K562 (cell line): ENCODE measurements at regions not wholly inside any gene's neighbourhood (a gene's known extent, or its start where the extent isn't known, plus 50 kb on each side); places are given as distances from the start of the nearest gene placed in this dataset.

Experiments used
- ETV5 ChIP-seq: sonication (generic); formaldehyde crosslinking; IDR thresholded peaks from 2 replicates; pipeline ENCODE4 v1.4.0; 2020; ENCODE audit warnings: low read depth, mild to moderate bottlenecking, missing genetic modification reagents
- RBM39 ChIP-seq: fragments of 200-400 bp; formaldehyde crosslinking; optimal IDR thresholded peaks from 2 replicates; pipeline ENCODE3; 2018; ENCODE audit warnings: low read depth, low read length
- YY1 ChIP-seq, 3 experiments: IDR thresholded peaks; 2 replicates each; pipeline ENCODE4 v1.6.1; 2011; ENCODE audit warnings: low read length in 2 of 3, mild to moderate bottlenecking in 2 of 3, moderate library complexity in 2 of 3, borderline replicate concordance in 1 of 3, control low read depth in 1 of 3, low read depth in 1 of 3; ENCODE audit not compliant: insufficient read depth in 3 of 3, insufficient replicate concordance in 2 of 3, control insufficient read depth in 1 of 3, insufficient read length in 1 of 3; ENCODE audit errors: extremely low read depth in 1 of 3
- ZBED1 ChIP-seq: IDR thresholded peaks from 2 replicates; pipeline ENCODE4 v1.6.1; 2014
- ZNF263 ChIP-seq: sonication (generic); formaldehyde crosslinking; IDR thresholded peaks from 2 replicates; pipeline ENCODE4 v1.8.0; 2022; ENCODE audit warnings: mild to moderate bottlenecking, missing genetic modification reagents, borderline replicate concordance
- TF ChIP-seq, protein P1 (sequence below), 3 experiments: IDR thresholded peaks in 2 of 3; conservative IDR thresholded peaks in 1 of 3; 2 replicates each; pipeline ENCODE4 v1.5.1; 2011 to 2012; ENCODE audit warnings: low read length in 3 of 3, mild to moderate bottlenecking in 3 of 3, control low read depth in 2 of 3, improper control_type of control experiment in 1 of 3, inconsistent platforms in 1 of 3, low read depth in 1 of 3, mixed read lengths in 1 of 3, moderate library complexity in 1 of 3; ENCODE audit not compliant: insufficient read depth in 2 of 3
- TF ChIP-seq, protein P2 (sequence below): conservative IDR thresholded peaks from 2 replicates; pipeline ENCODE4 v1.6.1; 2011; ENCODE audit warnings: low read depth, mild to moderate bottlenecking, low read length; ENCODE audit not compliant: control insufficient read depth

DNA sequence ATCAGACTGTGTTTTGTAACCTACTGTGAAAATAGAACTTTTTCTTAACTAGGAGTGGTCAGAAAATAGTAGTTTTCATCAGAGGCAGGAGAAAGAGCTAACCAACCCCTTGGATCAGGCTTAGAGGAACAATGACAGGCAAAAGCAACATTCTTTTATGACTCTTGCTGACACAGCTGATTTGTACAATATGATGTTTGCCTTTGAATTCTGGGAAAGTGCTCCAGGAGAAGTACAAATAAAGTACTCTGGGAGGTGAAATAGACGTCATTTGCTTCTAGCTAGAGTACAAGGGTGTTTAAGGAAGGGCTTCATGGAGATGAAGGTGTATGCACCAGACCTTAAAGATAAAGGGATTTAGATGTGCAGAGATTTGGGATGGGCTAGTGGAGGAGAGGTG is 75.1 kb upstream of the KIAA1217 start:
- TF ChIP-seq ZBED1 (no peak), RBM39 (no peak), ZNF263 (CRISPR knock-in tag) (no peak), YY1 (IDR thresholded peaks at IDR 0.05; ENCODE audit: borderline replicate concordance in 1 of 3, control insufficient read depth in 1 of 3, extremely low read depth in 1 of 3, insufficient read depth in 3 of 3, insufficient read length in 1 of 3, insufficient replicate concordance in 2 of 3, low read depth in 1 of 3, low read length in 2 of 3) (no peak), ETV5 (CRISPR knock-in tag) (no peak)
- TF ChIP-seq, protein P1, sequence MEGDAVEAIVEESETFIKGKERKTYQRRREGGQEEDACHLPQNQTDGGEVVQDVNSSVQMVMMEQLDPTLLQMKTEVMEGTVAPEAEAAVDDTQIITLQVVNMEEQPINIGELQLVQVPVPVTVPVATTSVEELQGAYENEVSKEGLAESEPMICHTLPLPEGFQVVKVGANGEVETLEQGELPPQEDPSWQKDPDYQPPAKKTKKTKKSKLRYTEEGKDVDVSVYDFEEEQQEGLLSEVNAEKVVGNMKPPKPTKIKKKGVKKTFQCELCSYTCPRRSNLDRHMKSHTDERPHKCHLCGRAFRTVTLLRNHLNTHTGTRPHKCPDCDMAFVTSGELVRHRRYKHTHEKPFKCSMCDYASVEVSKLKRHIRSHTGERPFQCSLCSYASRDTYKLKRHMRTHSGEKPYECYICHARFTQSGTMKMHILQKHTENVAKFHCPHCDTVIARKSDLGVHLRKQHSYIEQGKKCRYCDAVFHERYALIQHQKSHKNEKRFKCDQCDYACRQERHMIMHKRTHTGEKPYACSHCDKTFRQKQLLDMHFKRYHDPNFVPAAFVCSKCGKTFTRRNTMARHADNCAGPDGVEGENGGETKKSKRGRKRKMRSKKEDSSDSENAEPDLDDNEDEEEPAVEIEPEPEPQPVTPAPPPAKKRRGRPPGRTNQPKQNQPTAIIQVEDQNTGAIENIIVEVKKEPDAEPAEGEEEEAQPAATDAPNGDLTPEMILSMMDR (IDR thresholded peaks at IDR 0.05 in 2 of 3, conservative IDR thresholded peaks at IDR 0.05 in 1 of 3; ENCODE audit: insufficient read depth in 2 of 3, low read depth in 1 of 3, low read length in 3 of 3), result no peak
- TF ChIP-seq, protein P2, sequence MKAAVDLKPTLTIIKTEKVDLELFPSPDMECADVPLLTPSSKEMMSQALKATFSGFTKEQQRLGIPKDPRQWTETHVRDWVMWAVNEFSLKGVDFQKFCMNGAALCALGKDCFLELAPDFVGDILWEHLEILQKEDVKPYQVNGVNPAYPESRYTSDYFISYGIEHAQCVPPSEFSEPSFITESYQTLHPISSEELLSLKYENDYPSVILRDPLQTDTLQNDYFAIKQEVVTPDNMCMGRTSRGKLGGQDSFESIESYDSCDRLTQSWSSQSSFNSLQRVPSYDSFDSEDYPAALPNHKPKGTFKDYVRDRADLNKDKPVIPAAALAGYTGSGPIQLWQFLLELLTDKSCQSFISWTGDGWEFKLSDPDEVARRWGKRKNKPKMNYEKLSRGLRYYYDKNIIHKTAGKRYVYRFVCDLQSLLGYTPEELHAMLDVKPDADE, result no peak
